ENCODE measurements at regions not wholly inside any gene's neighbourhood (a gene's known extent, or its start where the extent isn't known, plus 50 kb on each side); places are given as distances from the start of the nearest gene placed in this dataset.

GRCh38 chr2:120871016-120871635 lies 135.5 kb downstream of the GLI2 start:
- Mint-ChIP-seq H3K27ac (no peak overlapping the region), H3K9me3 (no peaks in the 10 kb centered on the region), H3K4me3 (no peak overlapping the region), H3K4me1 (peaks cover 63% of the 10 kb centered on the region), H3K27me3 (ENCODE audit: low read depth) (0 out of 2 replicates have a peak, but pooled peaks cover 2% of the 10 kb centered on the region), H3K36me3 (no peaks in the 10 kb centered on the region)
- DNase-seq (ENCODE audit: low spot score) (no peak), ATAC-seq (no peak)
- ChIA-PET POLR2A (no interaction called here), CTCF (interaction anchor here (1.3 to 1.5 kb wide), 2 partner anchors 10 to 14 kb away, joined by 4 to 6 read pairs; no protein-coding TSS in a partner anchor)
- TF ChIP-seq SMAD4 (CRISPR knock-in tag; IDR thresholded peaks at IDR 0.05) = no peak
- no peak for TF ChIP-seq ZNF219 (CRISPR knock-in tag; IDR thresholded peaks at IDR 0.05; ENCODE audit: borderline replicate concordance)
- no peak for TF ChIP-seq ZNF425 (CRISPR knock-in tag; conservative IDR thresholded peaks at IDR 0.05)
- no peak for TF ChIP-seq ZNF423 (CRISPR knock-in tag; IDR thresholded peaks at IDR 0.05)
- no peak for TF ChIP-seq ZSCAN18 (CRISPR knock-in tag; IDR thresholded peaks at IDR 0.05)
- TF ChIP-seq E2F4 (CRISPR knock-in tag; IDR thresholded peaks at IDR 0.05; ENCODE audit: borderline replicate concordance, low read depth) = no peak

- Mint-ChIP-seq H3K27me3 (ENCODE audit: low read depth) (0 out of 2 replicates have a peak, but pooled peaks cover 2% of the 10 kb centered on the region), H3K4me1 (peaks cover 63% of the 10 kb centered on the region), H3K36me3 (no peaks in the 10 kb centered on the region), H3K9me3 (no peaks in the 10 kb centered on the region), H3K27ac (no peak overlapping the region), H3K4me3 (no peak overlapping the region)
- CTCF ChIA-PET = interaction anchor here (1.3 to 1.5 kb wide), 2 partner anchors 11 to 13 kb away, joined by 4 to 6 read pairs; no protein-coding TSS in a partner anchor
- ATAC-seq (no peak), DNase-seq (ENCODE audit: low spot score) (no peak)
- POLR2A ChIA-PET = no interaction called here
- TF ChIP-seq HMGXB4 (CRISPR knock-in tag; IDR thresholded peaks at IDR 0.05) (no peak), CDX4 (CRISPR knock-in tag; IDR thresholded peaks at IDR 0.05; ENCODE audit: borderline replicate concordance) (no peak), NFE2L1 (CRISPR knock-in tag; IDR thresholded peaks at IDR 0.05) (no peak), ZMAT4 (CRISPR knock-in tag; IDR thresholded peaks at IDR 0.05) (no peak), USF2 (CRISPR knock-in tag; IDR thresholded peaks at IDR 0.05) (no peak), USF1 (CRISPR knock-in tag; IDR thresholded peaks at IDR 0.05) (no peak), PRRX2 (CRISPR knock-in tag; IDR thresholded peaks at IDR 0.05) (no peak), ZNF512 (CRISPR knock-in tag; IDR thresholded peaks at IDR 0.05; ENCODE audit: borderline replicate concordance) (no peak), ERG (CRISPR knock-in tag; IDR thresholded peaks at IDR 0.05) (no peak), ESRRA (CRISPR knock-in tag; IDR thresholded peaks at IDR 0.05; ENCODE audit: borderline replicate concordance) (no peak), FOXJ3 (CRISPR knock-in tag; IDR thresholded peaks at IDR 0.05; ENCODE audit: borderline replicate concordance) (no peak), TP53 (CRISPR knock-in tag; IDR thresholded peaks at IDR 0.05) (no peak), MLX (CRISPR knock-in tag; IDR thresholded peaks at IDR 0.05) (no peak)
Measured at GRCh38 chr2:120871881-120872620, 136.4 kb downstream of the GLI2 start.
